OCI-LY3 (cell line): ENCODE measurements at regions not wholly inside any gene's neighbourhood (a gene's known extent, or its start where the extent isn't known, plus 50 kb on each side); places are given as distances from the start of the nearest gene placed in this dataset.

ENCODE experiments used
- CTCF ChIP-seq: fragments of 200-600, 300-600 bp; sonication (generic); IDR thresholded peaks from 2 replicates; pipeline ENCODE4 v1.5.1; 2014; ENCODE audit warnings: antibody characterized with exemption, low read length, low read depth
- EZH2phosphoT487 ChIP-seq: fragments of 200-600 bp; shearing (Covaris generic); IDR thresholded peaks from 2 replicates; pipeline ENCODE4 v1.6.1; 2018; ENCODE audit warnings: antibody characterized with exemption, mixed run types, low read depth

GRCh38 chr1:30095451-30096025 is 627.8 kb downstream of the MATN1 start:
- TF ChIP-seq CTCF = no peak
- no peak for TF ChIP-seq EZH2phosphoT487
